GM18868 (cell line): ENCODE measurements at regions not wholly inside any gene's neighbourhood (a gene's known extent, or its start where the extent isn't known, plus 50 kb on each side); places are given as distances from the start of the nearest gene placed in this dataset.

Source experiments
- ATAC-seq: cut with Tn5 transposase; IDR thresholded peaks from one replicate; pipeline ENCODE4 v1.9.1; 2021; ENCODE audit warnings: mild to moderate bottlenecking, moderate library complexity; ENCODE audit not compliant: unreplicated experiment

DNA sequence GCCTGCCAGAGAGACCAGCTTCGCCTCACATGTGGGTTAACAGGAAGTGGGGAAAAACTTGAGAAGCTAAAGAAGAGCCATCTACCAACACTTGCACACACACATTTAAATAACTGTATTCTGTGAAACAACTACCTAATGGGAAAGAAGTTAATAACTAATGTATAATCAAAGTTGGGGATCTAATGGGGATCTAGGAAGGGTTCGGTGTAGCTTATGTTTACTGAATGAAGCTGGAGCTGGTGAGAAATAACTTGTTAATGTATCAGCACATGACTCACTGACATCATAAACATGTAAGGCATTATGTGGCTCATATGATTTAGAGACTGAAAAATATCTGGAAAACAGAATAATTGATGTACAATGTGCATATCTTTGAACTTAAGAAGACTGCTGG lies 421.3 kb upstream of the NXPH2 start:
- ATAC-seq = no peak

DNA sequence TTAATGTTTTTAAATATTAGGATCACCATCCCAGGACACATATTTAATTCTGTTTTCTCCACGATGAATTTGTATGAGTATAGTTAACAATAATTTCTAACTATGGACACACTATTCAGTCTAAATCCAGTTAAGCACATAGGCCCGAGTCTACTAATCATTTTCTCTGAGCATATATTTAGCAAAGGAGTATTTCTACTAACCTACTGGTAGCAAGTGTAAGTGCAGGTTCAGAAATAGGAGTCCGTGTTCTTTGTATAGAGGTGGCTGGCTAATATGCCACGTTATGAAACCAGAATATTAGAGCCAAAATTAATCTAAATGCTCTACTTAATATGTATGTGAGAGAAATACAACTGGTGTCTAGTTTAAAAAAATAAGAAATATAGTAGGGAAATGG lies 416.6 kb upstream of the NXPH2 start:
- ATAC-seq = no peak

DNA sequence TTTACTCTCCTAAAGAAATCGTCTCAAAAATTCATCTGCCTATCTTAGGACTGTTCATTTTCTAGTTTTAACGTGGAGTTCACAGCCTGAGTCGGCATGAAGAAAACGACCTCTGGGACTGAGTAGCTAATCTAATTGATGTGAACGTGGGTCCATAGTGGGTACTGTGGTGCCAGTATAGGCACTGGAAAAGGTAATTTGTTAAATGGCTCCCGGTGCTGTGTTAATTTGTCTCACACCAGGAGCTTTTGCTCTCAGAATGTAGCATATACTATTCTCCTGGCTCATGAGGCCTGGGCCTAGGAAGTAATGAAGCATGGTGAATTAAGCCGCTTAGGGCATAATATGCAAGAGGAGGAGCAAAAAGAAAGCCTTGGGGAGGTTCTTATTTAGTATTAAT lies 414.4 kb upstream of the NXPH2 start:
- no peak for ATAC-seq

DNA sequence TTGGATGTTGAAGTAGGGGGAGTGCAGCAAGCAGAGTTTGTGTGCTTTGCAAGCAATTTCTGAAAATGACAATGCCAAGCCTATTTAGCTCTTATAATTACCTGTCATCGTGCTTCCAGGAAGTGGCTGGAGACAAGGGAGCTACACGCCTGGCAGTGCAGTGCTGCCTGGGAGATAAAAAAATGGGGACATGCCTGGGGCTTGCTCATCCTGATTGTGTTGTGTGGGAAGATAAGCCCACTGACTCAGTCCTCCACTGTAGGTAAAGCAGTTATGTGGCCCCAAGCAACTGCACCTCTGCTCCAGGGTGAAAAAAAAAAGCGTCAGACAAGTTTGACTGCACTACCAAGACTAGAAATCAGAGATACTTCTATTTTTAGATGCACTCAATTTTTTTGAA lies 396.9 kb upstream of the NXPH2 start:
- ATAC-seq = no peak

GRCh38 chr2:139175510-139175909 lies 395.3 kb upstream of the NXPH2 start:
- ATAC-seq = no peak

DNA sequence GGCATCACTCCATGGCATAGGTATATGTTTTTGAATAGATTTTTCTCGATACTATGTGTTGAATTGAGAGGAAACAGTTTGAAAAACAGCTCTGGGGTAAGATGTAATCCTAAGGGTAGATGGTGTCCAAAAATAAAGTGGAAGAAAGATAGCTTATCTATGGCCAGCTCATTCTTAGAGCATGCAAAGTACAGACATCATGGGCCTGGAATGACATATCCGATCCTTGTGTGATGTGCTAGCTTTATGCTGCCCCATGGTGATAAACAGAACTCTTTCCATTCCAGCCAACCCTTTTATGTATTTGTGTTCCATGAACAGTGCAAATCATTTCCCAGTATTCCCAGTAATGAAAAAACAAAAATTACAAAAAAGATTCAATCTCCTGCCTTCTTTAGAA lies 390.2 kb upstream of the NXPH2 start:
- ATAC-seq = no peak

- no peak for ATAC-seq
These were observed 385.4 kb upstream of the NXPH2 start for GRCh38 chr2:139165601-139166000.

DNA sequence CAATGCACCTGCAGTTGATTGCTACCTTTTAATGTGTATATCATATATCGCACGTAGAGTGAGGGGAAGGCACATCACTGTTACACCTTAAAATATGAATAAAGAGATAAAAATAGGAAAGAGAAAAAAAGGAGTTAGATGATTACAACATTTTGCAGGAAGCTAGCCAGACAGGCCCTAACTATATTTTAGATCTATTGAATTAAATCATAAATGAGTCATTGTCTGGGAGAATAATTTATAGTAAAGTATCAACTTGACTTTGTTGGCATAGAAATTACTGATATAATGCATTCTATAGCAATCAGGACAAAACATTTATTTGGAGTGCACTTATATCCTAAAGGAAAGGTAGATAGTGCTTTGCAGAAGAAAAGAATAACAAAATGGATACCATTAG lies 384.9 kb upstream of the NXPH2 start:
- no peak for ATAC-seq

DNA sequence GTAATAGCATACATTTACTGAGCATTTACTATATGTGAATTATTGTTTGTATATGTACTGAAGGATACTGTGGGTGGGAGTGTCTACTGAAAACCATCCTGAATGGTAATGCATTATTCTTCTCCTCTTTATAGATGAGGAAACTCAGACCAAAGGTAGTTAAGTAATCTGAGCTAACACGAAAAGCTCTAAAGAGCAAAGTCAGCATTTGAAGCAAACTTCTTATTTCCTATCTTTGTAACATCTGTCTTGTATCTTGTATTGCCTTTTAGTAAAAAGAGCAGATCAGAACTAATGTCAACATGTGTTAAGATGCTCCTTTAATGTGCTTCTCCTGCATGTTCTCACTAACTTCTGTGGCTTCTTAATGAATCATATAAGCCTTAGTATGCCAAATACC lies 382.8 kb upstream of the NXPH2 start:
- ATAC-seq = no peak

- ATAC-seq = no peak
These were observed 382.3 kb upstream of the NXPH2 start for GRCh38 chr2:139162456-139162855.

DNA sequence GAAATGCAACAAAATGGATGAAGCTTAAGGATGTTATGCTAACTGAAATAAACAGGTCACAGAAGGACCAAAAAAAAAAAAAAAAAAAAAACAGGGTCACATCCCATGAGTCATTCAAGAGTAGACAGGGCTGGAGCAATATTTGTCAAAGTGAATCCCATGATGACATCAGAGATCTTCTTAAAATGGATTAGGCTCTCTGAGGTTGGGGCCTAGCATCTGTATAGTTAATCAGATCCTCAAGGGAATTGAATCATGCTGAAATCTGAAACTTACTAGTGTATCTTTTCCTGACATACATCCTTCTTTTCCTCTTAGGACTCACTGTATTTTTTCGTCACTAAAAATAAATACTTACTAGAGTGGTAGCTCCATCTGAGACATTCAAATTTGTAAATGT lies 380.6 kb upstream of the NXPH2 start:
- no peak for ATAC-seq

DNA sequence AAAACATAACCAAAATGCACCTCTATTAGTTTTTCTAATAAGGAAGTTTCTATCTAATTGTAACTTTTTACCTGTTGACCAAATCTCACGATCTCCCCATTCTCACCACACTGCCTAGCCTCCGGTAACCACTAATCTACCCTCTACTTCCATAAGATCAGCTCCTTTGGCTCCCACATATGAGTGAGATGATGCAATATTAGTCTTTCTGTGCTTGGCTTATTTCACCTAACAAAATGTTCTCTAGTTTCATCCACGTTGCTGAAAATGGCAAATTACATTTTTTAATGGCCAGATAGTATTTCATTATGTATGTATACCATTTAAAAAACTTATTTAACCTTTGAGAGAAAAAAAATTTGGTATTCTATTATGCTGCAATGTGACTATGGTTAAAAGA lies 379.0 kb upstream of the NXPH2 start:
- ATAC-seq = no peak

DNA sequence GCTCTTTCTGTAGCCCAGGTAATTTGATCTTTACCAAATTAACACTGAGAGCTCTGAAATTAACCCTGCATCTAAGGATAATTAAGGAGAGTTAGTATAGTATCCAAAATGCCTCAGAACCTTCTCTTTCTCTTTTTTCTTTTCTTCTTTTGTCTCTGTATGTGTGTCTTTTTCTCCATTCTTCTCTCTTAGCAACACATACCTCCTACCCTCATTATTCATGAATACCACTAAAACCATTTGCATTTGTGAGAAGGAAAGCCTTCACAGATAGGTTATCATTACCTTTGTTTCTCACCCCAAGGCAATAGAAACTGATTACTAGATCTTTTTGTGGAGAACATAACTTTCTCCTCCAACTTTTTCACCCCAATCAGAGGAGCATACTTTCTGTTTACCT lies 376.5 kb upstream of the NXPH2 start:
- no peak for ATAC-seq

GRCh38 chr2:139155991-139156390 lies 375.8 kb upstream of the NXPH2 start:
- ATAC-seq = no peak

DNA sequence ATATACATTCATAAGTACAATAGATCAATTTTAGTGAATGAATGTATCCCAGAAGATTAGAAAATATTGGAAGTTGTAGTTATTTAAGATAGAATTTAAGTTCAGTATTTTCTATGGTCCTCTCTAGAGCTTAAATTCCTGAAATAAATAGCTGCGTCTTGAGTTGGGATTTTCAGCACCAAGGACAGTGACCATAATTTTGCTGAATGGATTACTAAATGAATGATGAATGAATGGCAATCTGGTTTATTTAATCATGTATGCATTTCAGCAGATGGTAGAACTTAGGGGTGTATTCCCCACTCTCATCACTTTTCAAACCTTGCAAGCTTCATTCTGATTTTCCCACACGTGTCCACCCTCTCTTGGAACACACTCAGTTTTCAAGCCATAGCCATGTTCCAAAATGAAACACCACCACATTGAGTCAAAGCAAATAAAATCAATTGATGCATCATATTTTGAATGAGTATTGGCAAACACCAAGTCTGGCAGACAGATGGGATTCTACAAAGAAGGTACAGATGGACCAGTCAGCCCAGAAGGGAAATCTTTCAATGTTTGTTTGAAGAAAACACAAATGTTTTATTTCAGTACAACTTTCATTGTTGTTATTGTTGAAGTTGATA lies 362.2 kb upstream of the NXPH2 start:
- ATAC-seq = no peak

- no peak for ATAC-seq
These were observed 344.1 kb upstream of the NXPH2 start for GRCh38 chr2:139124271-139124670.

DNA sequence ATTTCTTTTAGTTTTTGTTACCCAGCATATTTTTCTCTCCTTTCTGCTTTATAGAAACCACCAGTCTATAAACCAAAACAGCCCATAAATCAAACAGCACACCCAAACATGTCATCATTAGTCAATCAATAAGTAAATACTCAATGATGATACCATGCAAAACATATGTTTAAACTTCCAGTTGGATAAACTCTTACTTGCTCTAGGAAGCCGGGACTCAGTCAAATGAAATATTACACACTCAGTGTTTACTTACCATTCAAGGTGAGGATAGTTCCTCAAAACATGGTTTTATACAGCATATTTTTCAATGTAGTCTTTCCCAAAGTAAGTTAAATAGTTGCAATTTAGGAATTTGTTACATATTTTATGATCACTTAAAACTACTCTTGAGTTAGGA lies 343.6 kb upstream of the NXPH2 start:
- ATAC-seq = no peak

DNA sequence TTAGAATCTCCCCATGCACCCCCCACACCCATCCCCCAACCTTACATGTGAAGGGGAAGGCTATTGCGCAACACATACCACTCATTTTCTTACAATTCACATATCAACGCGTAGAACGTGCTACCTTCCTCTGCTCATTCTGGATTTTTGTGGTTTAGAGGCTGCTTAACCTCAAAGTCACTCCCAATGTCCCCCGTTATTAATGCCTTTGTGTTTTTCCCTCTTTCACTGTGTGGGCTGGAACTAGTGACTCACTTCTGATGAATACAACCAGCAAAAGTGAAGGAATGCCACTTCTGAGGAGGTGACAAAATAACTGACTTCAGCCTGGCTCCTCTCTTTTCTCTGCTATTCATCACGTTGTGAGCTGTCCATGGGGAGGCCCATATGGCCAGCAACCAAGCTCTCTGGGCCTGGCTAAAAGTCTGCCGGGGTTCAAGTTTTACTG lies 342.5 kb upstream of the NXPH2 start:
- no peak for ATAC-seq

GRCh38 chr2:139099721-139100120 lies 319.5 kb upstream of the NXPH2 start:
- no peak for ATAC-seq

- no peak for ATAC-seq
These were observed 318.8 kb upstream of the NXPH2 start for GRCh38 chr2:139098961-139099360.

DNA sequence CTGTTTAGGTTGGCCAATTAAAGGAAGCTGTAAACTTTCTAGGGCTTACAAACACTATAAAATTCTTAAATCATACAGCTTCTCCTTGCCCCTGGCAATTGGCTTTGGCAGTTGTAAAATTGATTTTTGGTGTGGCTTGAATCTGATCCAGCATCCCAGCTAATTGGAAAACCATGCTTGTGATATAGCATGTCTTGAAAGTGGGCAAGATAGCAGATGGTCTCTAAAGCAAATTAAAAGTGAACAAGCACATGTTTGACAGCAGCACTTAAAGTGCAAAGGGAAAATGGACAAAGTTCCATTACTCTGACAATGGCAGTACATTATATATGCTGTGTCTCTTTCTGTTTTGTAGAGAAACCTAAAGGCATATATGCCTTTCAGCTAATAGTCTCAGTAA lies 302.9 kb upstream of the NXPH2 start:
- ATAC-seq = no peak

DNA sequence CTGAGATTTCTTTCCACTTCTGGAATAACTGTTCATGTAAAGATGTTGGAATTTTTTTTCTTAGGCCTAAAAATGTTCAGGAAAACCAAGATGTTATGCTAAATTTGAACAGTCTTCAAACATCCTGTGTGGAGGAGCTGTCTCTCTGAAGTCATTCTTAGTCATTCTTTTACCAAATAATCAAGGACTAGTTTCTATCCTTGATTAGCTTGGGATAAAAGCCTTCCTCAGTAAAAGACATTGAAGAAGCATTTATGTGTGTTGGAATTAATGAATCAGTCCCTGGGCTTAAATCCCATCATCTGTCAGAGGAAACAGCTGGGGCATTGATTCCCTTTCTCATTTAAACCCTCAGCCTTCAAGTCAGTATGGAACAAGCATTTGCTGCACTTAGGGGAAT lies 300.1 kb upstream of the NXPH2 start:
- ATAC-seq = no peak

DNA sequence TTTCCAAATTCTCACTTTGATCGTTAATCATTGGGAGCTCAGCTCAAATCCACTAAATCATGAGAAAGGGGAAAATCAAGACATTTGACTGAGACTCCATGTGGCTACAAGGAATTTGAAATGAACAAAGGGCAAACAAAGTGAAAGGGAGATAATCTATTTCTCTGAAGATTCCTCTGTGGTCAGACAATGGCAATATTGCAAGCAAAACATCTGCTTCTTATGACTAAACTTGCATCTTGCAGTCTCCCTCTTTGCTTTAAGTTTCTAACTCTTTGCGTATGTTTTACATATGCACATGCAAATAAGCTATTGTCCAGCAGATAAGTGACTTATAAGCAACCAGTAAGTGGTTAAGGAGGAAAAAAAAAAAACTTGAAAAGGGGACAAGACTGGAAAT lies 299.1 kb upstream of the NXPH2 start:
- ATAC-seq = no peak

- no peak for ATAC-seq
These were observed 298.2 kb upstream of the NXPH2 start for GRCh38 chr2:139078376-139078775.
